ENCODE measurements at regions not wholly inside any gene's neighbourhood (a gene's known extent, or its start where the extent isn't known, plus 50 kb on each side); places are given as distances from the start of the nearest gene placed in this dataset.

DNA sequence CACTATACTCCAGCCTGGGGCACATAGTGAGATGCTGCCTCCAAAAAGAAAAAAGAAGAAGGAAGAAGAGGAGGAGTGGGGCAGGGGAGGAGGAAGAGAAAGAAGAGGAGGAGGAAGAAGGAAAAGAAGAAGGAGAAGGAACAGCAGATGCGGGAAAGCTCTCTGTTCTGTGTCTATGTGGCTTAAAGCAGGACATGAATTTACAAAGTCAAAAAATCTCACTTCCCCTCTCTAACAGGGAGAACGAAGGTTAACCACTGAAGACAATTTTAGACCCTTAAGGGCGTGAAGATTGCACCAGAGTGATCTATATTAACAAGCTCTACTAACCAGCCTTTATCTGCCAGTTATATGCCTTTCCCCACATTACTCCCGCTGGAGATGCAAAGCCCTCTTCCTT lies 258.9 kb downstream of the METTL4 start:
- TF ChIP-seq, protein P1, sequence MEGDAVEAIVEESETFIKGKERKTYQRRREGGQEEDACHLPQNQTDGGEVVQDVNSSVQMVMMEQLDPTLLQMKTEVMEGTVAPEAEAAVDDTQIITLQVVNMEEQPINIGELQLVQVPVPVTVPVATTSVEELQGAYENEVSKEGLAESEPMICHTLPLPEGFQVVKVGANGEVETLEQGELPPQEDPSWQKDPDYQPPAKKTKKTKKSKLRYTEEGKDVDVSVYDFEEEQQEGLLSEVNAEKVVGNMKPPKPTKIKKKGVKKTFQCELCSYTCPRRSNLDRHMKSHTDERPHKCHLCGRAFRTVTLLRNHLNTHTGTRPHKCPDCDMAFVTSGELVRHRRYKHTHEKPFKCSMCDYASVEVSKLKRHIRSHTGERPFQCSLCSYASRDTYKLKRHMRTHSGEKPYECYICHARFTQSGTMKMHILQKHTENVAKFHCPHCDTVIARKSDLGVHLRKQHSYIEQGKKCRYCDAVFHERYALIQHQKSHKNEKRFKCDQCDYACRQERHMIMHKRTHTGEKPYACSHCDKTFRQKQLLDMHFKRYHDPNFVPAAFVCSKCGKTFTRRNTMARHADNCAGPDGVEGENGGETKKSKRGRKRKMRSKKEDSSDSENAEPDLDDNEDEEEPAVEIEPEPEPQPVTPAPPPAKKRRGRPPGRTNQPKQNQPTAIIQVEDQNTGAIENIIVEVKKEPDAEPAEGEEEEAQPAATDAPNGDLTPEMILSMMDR (IDR thresholded peaks at IDR 0.05; ENCODE audit: insufficient read depth in 1 of 2, low read depth in 1 of 2, low read length in 1 of 2, severe bottlenecking in 1 of 2, unreplicated experiment in 1 of 2) = no peak
- Mint-ChIP-seq H3K36me3 (ENCODE audit: insufficient read depth, unreplicated experiment) (no peaks in the 10 kb centered on the region), H3K27me3 (ENCODE audit: insufficient read depth, unreplicated experiment) (no peaks in the 10 kb centered on the region), H3K4me3 (ENCODE audit: unreplicated experiment) (no peak overlapping the region), H3K27ac (ENCODE audit: unreplicated experiment) (no peak overlapping the region), H3K9me3 (ENCODE audit: unreplicated experiment) (no peaks in the 10 kb centered on the region), H3K4me1 (ENCODE audit: low read depth, unreplicated experiment) (peaks cover 17% of the 10 kb centered on the region)
- Histone ChIP-seq H3K4me1 (peaks cover 18% of the 10 kb centered on the region), H3K4me3 (ENCODE audit: low read depth, low read length) (no peak overlapping the region), H3K36me3 (ENCODE audit: control insufficient read depth, insufficient read depth, low read length) (no peaks in the 10 kb centered on the region), H3K27me3 (replicated peaks; ENCODE audit: control insufficient read depth, insufficient read depth, low read length) (no peaks in the 10 kb centered on the region), H3K9me3 (no peaks in the 10 kb centered on the region)
- no peak for DNase-seq
- ChIA-PET CTCF (no interaction called here), POLR2A (no interaction called here)
- BruUV-seq (replicated peaks) = no TSS peak
- intact Hi-C loops (cut with micrococcal nuclease; ENCODE audit: unreplicated experiment) = no loop called here

DNA sequence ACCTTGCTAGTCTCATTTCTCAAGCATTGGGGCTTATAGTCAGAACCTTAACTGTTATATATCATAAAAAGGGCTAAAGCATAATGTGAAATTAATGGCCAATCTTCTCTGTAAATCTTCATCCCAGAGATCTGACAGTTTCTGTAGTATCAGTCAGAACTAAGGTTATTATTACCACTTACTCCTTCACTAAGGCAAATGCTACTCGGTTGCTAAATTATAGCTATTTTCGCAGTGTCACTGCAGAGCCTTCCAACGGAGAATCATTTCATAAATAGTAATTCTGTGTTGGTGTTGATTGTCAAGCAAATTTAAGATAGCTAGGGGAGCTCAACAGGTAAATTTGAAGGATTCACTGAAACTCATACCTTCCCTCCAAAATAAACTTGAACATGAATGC lies 258.0 kb downstream of the METTL4 start:
- H3K4me1 Mint-ChIP-seq (ENCODE audit: low read depth, unreplicated experiment) = peaks cover 15% of the 10 kb centered on the region
- Histone ChIP-seq H3K27me3 (replicated peaks; ENCODE audit: control insufficient read depth, insufficient read depth, low read length) (no peaks in the 10 kb centered on the region), H3K9me3 (no peaks in the 10 kb centered on the region), H3K36me3 (ENCODE audit: control insufficient read depth, insufficient read depth, low read length) (no peaks in the 10 kb centered on the region), H3K4me1 (peaks cover 20% of the 10 kb centered on the region), H3K4me3 (ENCODE audit: low read depth, low read length) (no peak overlapping the region)
- intact Hi-C loops (cut with micrococcal nuclease; ENCODE audit: unreplicated experiment) = no loop called here
- no peak for DNase-seq
- POLR2A ChIA-PET = interaction anchor here (0.7 kb wide), 1 partner anchor 12 kb away, joined by 5 read pairs; no protein-coding TSS in a partner anchor
- no peaks in the 10 kb centered on the region for H3K36me3 Mint-ChIP-seq (ENCODE audit: insufficient read depth, unreplicated experiment)
- CTCF ChIA-PET = interaction anchor here (1.4 kb wide), 1 partner anchor 12 kb away, joined by 3 read pairs; no protein-coding TSS in a partner anchor
- H3K9me3 Mint-ChIP-seq (ENCODE audit: unreplicated experiment) = no peaks in the 10 kb centered on the region
- TF ChIP-seq, protein P1 (IDR thresholded peaks at IDR 0.05; ENCODE audit: insufficient read depth in 1 of 2, low read depth in 1 of 2, low read length in 1 of 2, severe bottlenecking in 1 of 2, unreplicated experiment in 1 of 2) = no peak
- no peak overlapping the region for H3K4me3 Mint-ChIP-seq (ENCODE audit: unreplicated experiment)
- H3K27me3 Mint-ChIP-seq (ENCODE audit: insufficient read depth, unreplicated experiment) = no peaks in the 10 kb centered on the region
- H3K27ac Mint-ChIP-seq (ENCODE audit: unreplicated experiment) = no peak overlapping the region
- no TSS peak for BruUV-seq (replicated peaks)

DNA sequence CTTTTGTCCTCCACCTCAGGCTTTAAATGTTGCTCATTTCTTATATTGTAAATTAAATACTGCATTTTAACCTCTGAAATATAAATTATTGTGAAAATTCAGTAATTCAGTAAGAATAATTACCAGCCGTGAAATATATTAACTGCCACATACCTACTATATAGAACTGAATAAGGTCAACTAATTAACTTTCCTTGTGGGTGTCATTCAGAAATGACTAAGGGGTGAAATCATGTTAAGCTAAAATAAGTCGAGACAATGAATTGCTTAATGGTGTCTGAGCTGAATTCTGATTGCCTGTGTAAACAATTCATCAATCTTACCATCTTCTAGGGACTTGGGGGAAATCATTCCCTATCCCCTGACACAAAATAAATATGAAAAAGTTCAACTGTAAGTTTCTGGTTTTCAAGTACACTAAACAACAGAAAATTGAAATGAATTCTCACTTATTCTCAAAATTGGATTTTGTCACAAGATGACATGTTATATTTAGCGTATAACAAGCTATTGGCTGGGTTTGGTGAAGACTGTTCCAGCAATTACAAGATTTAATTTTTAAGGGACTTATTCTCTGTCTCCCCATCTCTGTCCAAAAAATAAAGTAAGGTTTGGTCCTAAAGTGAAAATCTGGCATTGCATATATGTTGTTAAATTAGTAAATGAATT lies 255.1 kb downstream of the METTL4 start:
- Histone ChIP-seq H3K27me3 (replicated peaks; ENCODE audit: control insufficient read depth, insufficient read depth, low read length) (no peaks in the 10 kb centered on the region), H3K36me3 (ENCODE audit: control insufficient read depth, insufficient read depth, low read length) (no peaks in the 10 kb centered on the region), H3K4me3 (ENCODE audit: low read depth, low read length) (no peak overlapping the region), H3K4me1 (peaks cover 20% of the 10 kb centered on the region), H3K9me3 (no peaks in the 10 kb centered on the region)
- no peak for DNase-seq
- ChIA-PET CTCF (no interaction called here), POLR2A (no interaction called here)
- TF ChIP-seq, protein P1 (IDR thresholded peaks at IDR 0.05; ENCODE audit: insufficient read depth in 1 of 2, low read depth in 1 of 2, low read length in 1 of 2, severe bottlenecking in 1 of 2, unreplicated experiment in 1 of 2) = no peak
- no peaks in the 10 kb centered on the region for H3K9me3 Mint-ChIP-seq (ENCODE audit: unreplicated experiment)
- no peaks in the 10 kb centered on the region for H3K27me3 Mint-ChIP-seq (ENCODE audit: insufficient read depth, unreplicated experiment)
- H3K36me3 Mint-ChIP-seq (ENCODE audit: insufficient read depth, unreplicated experiment) = no peaks in the 10 kb centered on the region
- intact Hi-C loops (cut with micrococcal nuclease; ENCODE audit: unreplicated experiment) = no loop called here
- no peak overlapping the region for H3K27ac Mint-ChIP-seq (ENCODE audit: unreplicated experiment)
- no TSS peak for BruUV-seq (replicated peaks)
- H3K4me1 Mint-ChIP-seq (ENCODE audit: low read depth, unreplicated experiment) = peaks cover 11% of the 10 kb centered on the region
- H3K4me3 Mint-ChIP-seq (ENCODE audit: unreplicated experiment) = no peak overlapping the region

Data from Caco-2 (cell line).